ENCODE measurements at regions not wholly inside any gene's neighbourhood (a gene's known extent, or its start where the extent isn't known, plus 50 kb on each side); places are given as distances from the start of the nearest gene placed in this dataset.
"Not testable (repeated sequence)": the region's sequence is repeated elsewhere in the genome, so short reads cannot be mapped to it uniquely, and the experiment has no call there.

DNA sequence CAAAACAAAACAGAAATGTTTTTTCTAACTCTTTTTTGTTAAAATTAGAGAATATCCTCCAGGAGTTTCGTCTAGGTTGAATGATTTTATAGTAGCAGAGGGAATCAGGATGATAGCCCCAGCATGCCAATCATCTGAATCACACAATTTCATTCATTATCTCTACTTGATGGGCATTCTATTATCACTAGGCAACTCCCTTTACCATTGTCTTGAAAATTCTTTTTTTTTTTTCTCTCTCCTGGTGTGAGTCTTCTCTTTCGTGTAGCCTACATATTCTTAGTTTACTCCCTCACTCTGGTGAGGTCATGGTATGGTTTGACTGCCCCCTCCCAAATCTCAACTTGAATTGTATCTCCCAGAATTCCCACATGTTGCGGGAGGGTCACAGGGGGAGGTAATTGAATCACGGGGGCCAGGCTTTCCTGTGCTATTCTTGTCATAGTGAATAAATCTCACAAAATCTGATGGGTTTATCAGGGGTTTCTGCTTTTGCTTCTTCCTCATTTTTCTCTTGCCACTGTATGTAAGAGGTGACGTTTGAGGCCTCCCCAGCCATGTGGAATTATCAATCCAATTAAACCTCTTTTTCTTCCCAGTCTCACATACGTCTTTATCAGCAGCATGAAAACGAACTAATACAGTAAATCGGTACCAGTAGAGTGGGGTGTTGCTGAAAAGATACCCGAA is 105.0 kb downstream of the OTUD1 start:
- DNase-seq (ENCODE audit: low read depth in 3 of 3), result no peak

DNA sequence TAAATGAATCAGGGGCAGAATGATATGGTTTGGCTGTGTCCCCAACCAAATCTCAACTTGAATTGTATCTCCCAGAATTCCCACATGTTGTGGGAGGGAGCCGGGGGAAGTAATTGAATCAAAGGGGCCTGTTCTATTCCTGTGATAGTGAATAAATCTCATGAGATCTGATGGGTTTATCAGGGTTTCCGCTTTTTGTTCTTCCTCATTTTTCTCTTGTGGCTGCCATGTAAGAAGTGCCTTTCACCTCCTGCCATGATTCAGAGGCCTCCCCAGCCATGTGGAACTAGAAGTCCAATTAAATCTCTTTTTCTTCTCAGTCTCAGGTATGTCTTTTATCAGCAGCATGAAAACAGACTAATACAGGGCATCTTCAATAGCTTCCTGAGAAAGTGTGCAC is 107.0 kb downstream of the OTUD1 start:
- DNase-seq (ENCODE audit: low read depth in 3 of 3), result not testable (repeated sequence)

DNA sequence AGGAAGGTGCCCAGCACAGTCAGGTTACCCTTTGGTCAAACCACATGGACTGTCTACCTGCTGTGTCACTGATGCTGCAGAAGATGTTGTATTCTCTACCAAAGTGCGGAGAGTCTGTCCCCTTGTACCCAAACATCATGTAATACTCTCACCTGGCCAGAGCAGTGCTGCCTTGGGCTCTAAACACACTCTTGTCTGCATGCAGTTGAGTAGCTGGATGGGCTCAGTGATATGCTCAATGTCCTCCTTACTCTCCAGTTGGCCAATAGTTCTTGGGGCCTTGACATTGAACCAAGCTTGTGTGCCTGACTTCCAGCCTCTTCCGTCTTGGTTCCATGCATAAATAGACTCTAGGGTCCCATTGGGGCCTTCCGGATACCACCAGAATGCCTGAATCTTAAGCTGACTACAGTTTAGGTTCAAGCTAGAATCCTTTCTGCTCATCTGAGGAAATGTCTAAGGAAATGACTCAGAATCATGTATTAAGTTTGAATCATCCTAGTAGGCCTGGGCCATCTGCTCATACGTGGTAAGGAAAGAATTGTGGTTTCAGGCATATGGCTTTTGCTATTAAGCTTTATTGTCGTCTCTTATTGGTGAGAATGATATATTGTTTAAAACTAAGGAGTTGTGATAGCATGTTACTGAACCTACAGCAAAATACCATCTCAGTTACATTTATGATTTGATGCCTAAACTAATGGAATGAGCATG is 118.0 kb downstream of the OTUD1 start:
- DNase-seq (ENCODE audit: low read depth in 3 of 3), result no peak

DNA sequence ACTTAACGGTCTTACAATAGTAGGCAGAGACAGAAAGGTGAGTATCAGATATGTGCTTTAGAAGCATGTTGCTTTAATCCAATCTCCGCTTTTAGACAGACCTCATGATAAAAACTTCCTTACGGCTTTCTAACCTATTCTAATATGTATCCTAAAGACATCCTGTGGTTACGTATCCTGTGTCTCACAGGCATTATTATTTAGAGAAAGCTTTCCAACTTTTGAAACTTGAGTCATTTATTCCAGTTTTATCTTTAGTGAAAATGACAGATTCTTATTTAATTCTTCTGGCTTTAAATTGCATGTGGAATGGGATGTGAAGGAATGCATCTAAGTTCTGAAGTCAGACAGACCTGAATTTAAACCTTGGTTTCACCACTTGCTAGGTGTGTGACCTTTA is 118.9 kb downstream of the OTUD1 start:
- no peak for DNase-seq (ENCODE audit: low read depth in 3 of 3)

DNA sequence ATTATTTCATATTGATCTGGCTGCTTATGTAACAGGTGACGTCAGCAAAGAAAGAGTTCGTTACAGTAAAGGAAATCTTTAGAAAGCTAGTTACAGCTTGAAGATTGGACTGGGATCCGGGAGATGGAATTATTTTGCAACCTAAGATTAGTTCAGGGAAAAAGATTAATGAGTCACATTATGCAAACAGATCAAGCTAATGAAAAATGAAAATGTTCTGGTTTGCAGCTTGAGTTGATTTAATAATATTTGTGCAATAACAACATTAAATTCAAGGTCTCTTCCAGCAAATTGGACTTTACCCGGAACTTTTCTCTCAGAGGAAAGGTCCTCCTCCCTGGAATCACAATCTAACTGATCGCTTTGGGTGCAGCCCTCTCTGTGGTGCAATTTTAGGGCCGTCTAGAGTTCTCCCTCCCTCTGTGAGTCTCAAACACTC is 119.5 kb downstream of the OTUD1 start:
- no peak for DNase-seq (ENCODE audit: low read depth in 3 of 3)

DNA sequence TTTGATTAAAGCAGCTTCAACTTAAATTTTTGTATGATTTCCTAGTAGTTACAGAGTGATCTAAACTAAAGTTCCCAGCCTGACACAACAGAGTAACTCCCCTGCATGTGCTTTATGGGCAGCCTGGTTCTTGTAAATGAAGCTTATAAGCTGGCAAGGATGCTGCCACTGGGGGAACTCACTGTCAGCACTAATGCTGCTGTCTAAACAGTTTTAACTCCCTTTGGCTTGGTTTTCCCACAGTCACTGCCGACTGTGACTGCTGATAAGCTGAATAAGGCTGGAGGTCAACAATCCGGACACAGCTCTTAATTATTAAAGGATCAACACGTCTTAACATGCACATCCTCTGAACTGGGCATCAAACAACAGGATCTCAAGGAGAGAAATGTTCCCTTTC is 130.1 kb downstream of the OTUD1 start:
- DNase-seq (ENCODE audit: low read depth in 3 of 3), result no peak

DNA sequence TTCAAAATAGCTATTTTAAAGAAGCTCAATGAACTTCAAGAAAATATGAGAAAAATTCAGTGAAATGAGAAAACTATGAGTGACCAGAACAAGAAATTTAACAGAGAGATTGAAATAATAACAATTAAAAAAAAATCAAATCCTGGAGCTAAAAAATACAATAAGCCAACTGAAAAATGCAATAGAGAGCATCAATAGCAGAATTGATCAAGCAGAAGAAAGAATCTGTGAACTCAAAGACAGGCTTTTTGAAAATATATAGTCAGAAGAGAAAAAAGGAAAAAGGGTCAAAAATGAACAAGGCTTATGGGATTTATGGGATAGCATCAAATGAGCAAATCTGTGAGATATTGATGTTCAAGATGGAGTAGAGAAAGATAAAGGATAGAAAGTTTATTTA is 133.0 kb downstream of the OTUD1 start:
- DNase-seq (ENCODE audit: low read depth in 3 of 3), result no peak

DNA sequence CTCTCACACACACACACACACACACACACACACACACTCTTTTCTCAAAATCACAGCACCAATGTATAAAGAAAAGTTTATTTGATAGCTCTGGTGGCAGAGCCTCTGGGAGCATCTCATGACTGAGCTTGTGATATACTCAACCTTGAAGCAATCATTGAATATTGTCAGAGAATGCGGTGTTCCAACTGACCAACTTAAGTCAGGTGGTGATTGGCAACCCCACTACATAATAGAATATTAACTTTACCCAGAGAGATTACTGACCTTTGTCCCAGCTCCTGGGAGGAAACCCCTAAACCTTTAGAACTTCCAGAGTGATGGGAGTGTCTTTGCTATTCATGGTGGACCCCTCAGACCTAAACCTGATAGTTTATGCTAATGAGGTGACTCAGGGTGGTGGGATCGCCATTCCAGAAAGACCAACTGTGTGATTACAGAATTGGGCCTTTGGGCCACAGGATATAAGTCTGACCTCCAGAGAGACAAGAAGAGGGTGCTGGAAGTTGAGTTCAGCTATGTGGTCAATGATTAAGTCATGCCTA is 143.1 kb downstream of the OTUD1 start:
- no peak for DNase-seq (ENCODE audit: low read depth in 3 of 3)

DNA sequence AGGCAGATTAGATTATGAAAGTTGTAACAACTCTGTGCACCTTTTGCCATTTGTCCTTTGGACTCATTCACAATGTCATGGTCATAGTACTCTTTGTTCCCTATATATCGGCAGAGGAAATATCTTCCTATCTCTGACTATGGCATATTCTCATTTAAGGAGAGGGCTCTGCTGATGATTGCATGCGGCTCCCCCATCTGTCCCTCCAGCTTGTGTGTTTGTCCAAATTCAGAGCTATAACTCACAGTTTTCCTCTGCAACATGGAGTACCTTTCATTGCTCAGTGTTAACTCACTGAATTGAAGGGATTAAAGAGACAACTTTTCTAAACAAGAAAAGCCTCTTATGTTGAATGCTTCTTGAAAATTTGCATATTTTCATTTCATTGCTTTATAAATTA is 145.5 kb downstream of the OTUD1 start:
- DNase-seq (ENCODE audit: low read depth in 3 of 3), result no peak

DNA sequence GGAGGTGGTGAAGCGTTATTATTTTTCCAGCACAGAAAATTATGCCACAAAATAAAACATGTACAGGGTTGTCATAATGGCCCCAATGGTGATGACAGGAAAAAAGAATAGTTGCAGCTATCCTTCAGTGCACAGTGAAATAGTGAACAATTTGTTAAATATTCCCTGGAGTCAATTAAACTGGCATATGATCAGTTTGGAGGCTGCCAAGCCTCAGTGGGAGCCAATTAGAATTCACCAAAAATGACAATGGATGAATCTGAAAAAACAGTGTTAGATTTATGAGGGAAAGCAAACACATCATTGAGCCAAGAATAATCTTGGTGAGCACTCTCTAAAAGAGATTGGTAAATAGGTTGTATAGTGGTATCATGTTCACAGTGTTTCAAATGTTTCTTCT is 146.3 kb downstream of the OTUD1 start:
- no peak for DNase-seq (ENCODE audit: low read depth in 3 of 3)

DNA sequence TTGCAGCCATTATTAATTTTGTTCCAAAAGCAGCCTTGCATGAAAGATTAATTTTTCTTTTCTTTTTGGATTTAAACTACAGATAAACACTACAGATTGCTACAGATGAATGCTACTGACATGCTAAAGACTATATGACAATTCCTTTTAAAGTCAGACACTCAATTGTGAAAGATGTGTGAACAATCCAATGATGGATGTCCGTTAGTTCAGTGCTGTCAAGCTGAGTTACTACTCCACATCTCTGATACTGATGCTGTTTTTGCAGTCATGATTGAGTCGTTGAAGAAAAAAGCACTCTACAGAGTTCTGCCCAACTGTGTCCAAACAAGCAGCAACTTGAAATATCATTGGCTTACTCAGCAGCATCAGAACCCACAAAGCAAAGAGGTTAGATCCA is 146.8 kb downstream of the OTUD1 start:
- DNase-seq (ENCODE audit: low read depth in 3 of 3), result no peak

DNA sequence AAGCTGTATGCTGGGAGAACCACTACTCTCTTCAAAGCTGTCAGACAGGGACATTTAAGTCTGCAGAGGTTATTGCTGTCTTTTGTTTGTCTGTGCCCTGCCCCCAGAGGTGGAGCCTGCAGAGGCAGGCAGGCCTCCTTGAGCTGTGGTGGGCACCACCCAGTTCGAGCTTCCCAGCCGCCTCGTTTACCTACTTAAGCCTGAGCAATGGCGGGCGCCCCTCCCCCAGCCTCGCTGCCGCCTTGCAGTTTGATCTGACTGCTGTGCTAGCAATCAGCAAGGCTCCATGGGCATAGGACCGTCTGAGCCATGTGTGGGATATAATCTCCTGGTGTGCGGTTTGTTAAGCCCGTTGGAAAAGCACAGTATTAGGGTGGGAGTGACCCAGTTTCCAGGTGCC is 156.4 kb downstream of the OTUD1 start:
- not testable (repeated sequence) for DNase-seq (ENCODE audit: low read depth in 3 of 3)

DNA sequence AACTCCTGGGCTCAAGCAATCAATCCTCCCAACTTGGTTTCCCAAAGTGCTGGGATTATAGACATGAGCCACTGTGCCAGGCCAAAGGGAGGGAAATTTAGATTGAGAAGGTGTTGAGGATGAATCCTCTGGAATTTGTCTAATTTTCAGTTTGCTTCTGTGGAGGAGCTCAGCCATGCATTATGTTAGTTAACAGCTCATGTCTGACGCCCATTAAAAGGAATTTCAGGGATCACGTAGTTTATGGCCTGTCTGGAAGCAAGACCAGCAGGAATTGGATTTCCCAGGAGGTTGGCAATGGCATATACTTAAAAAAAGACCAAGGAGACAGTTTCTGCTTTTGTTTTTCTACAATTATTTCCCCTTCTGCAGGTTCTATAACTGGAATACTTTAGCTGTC is 165.7 kb downstream of the OTUD1 start:
- no peak for DNase-seq (ENCODE audit: low read depth in 3 of 3)

DNA sequence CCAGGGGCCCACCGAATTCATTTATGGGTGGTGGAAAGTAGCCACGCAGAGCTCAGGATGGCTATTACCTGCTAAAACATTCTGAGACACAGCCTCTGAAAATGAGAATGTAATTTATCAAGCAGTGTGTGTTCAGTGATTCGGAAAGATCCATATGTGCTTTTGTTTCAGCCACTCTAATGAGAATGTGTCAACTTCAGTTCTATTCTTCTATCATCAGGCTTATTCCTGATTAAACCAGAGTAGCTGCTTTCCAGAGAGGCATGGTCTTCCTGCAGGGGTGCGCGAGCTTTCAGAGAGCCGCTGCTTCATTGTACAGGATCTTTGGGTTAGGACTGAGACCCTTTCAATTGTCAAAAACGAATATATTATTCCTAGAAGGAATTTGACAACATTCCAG is 167.6 kb downstream of the OTUD1 start:
- no peak for DNase-seq (ENCODE audit: low read depth in 3 of 3)

DNA sequence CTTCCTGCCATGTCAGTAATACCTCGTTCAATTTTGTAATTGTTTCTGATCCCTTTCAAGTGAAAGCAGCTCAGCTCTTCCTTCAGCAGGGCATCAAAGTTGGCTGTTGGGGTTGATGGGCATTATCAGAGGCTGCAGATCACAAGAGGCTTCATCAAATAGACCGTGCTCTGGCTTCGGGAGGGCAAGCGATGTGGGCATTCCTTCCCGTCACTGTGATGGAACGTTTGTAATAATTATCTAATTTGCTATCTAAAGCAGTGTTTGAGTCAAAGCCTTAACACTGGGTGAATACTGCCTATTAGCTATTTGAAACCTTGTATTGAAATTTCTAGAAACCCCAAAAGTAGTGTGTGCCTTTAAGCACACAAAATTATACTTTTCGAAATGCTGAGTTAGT is 170.1 kb downstream of the OTUD1 start:
- no peak for DNase-seq (ENCODE audit: low read depth in 3 of 3)

DNA sequence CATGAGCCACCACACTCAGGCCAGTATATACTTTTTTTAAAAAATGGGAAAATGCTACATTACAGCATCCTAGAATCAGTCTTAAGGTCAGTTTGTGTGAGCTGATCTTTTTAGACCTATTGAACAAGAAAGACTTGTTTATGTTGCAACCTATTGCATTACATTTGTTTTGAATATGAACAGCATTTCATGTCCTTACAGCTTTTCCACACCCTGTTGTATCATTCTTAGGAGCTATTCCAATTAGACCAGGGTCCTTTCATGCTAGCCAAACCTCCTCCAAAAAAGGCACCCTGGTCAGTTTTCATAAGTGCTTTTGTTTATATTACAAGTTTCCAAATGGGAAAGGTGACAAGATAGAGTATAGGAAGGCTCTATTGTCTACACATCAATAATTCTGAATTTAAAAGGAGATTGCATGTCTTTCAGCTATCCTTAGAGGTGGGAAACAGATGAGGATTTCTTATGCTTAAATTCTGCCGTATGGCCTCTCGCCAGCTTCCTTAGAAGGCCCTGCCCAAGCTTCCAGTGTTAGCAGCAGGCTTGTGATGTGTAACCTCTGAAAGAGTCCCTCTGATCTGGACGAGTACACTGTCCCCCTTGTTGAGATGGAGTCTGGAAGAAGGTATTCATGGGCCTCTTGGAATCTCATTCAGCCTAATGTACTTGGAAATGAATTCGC is 171.9 kb downstream of the OTUD1 start:
- DNase-seq (ENCODE audit: low read depth in 3 of 3), result no peak

DNA sequence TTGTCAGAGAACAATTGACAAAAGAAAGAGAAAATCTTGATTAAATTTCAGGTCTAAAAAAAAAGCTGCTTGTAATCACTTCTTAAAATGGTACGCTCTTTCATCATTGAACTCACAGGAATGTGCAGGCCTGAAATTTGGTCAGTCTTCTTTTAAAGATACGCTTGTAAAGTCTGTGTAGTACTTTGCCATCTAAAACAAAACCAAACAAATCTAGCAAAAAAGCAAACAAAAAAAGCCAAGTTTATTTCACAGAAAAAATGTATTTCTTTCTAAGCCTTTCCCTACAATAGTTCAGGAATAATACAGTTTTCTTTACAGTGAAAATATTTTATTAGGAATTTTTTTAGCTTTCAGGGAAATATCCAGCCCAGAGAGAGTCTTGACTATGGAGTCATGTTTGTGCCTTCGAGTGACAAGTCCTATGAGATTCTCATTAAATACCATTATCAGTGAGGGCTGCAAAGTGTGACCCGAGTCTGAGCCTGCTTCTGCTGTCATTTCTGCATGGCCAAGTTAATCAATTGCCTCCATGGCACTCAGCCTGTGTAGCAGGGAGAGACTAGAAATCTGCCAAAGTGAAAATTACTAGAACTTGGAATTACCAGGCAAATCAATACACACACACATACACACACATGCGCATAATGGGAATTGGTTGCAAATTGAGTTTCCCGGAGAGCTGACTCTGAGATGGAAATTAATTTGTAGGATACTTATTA is 172.6 kb downstream of the OTUD1 start:
- DNase-seq (ENCODE audit: low read depth in 3 of 3), result no peak

DNA sequence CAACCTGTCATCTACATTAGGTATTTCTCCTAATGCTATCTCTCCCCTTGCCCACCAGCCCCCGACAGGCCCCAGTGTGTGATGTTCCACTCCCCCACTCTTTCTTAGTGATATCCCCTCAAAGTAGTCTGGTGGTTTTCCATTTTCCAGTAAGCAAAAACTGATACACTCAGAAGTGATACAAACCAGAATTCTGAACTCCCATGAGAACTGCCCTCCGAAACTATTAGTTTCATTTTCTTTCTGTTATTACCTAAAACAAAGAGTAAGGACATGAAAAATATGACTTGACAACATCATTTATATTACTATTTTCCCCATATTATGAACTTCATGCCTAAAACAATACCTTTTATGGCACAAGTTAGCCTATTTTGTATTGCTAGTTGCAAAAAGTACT is 175.0 kb downstream of the OTUD1 start:
- DNase-seq (ENCODE audit: low read depth in 3 of 3), result no peak

DNA sequence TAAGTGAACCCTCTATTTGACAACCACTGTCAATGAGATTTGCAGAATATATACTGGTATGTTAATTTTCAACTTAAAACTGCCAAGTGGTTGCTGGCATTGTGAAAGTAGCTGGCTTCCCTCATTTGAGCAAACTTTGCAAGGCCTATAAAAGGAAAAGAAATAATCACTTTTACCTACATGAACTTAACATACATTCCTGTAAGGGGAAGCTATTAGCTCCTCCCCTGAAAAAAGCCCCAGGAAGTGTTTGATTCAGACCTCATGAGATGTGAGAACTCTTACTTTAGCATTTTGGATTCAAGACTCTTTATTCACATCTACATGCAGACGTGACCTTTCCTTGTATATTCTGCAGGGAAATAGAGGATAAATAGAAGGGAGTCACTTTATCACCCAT is 175.6 kb downstream of the OTUD1 start:
- no peak for DNase-seq (ENCODE audit: low read depth in 3 of 3)

DNA sequence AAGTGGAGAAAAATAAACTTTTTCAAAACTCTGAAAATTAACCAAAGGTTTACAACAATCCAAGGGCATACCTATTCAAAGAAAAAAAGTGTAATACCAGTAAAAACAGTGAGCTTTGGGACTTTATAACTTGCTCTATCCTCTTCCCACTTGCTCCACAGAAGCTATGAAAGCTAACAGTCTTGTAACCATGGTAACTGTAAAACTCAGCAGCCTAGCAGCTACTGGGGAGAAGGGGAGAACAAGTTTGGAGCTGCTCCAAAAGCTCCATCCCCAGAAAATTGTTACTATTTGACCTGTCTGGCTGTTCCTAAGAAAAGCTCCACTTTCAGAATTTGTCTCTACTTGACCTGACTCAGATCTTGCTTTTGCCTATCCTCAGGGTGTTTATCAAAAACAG is 191.5 kb downstream of the OTUD1 start:
- DNase-seq (ENCODE audit: low read depth in 3 of 3), result no peak

DNA sequence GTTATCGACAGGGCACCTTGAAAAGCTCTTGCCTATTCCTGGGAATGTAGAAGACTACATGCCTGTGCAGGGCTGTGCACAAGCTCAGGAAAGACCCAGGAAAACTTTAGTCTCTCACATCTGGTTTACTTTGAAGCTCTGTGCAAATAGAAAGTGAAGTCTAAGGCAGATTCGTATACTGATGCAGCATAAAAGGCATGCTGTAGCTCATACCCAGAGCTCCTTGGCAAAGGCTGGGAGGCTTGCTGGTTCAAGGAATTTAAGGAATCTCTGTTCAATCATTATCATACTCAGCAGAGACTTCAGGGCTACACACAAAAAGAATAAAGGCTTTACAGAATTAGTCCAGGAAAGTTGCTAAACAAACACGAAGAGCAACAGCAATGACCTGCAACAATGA is 192.0 kb downstream of the OTUD1 start:
- no peak for DNase-seq (ENCODE audit: low read depth in 3 of 3)

DNA sequence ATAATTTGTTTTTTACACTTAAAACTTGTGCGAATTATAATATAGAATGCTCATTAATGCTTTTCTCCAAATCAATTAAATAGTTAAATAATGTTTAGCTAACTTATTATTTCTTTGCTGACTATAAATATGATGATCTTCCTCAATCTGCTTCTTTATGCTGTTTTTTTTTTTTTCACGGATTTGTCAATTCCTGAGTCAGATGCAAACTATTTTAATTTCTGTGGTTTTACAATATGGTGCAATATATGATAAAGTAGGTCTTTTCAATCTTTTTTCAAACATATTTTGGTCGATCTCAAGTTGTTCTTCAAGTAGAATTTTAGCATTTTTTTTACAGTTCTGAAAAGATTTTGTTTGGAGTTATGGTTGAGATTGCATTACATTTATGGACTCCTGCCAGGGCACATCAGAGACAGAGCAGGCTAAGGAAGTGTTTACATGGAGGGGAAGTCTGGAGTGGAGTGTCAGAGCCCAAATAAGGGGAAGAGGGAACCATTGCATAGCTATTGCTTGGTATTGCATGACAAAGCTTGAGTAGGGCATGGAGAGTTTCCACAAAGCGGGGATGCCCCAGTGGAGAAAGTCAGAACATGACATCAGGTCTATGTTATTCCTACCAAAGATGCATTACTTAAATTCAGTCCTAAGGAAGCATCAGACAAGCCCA is 204.4 kb downstream of the OTUD1 start:
- no peak for DNase-seq (ENCODE audit: low read depth in 3 of 3)
